H1 (cell line): ENCODE measurements at regions not wholly inside any gene's neighbourhood (a gene's known extent, or its start where the extent isn't known, plus 50 kb on each side); places are given as distances from the start of the nearest gene placed in this dataset.

Experiments
- CTCF ChIA-PET: fragments of 300-600 bp; sonication (Branson Sonifier 250); formaldehyde crosslinking; loops from one replicate; lab custom pipeline; 2021; ENCODE audit not compliant: partially characterized antibody; lab: Charles Lee
- POLR2A ChIA-PET: fragments of 300-600 bp; sonication (Branson Sonifier 250); formaldehyde crosslinking; loops from one replicate; lab custom pipeline; 2021; ENCODE audit warnings: inconsistent platforms; ENCODE audit not compliant: partially characterized antibody; lab: Charles Lee
- DNase-seq, 2 experiments: peaks; one replicate each; pipeline versions ENCODE4 v3.0.0 to v3.0.0-alpha.2; 2010 to 2022; ENCODE audit warnings: low spot score in 2 of 2, low read depth in 1 of 2, mixed read lengths in 1 of 2
- FAIRE-seq: peaks from 2 replicates; lab custom pipeline; 2011; peaks lifted over from hg19 to GRCh38; lab: Jason Lieb, UNC
- H2AFZ ChIP-seq: 2 replicates; pipeline ENCODE4 v1.8.1; 2012; ENCODE audit warnings: low read length, inconsistent platforms
- H2AK5ac ChIP-seq: 2 replicates; pipeline ENCODE4 v1.6.1; 2013; ENCODE audit warnings: low read depth, low read length
- H2BK120ac ChIP-seq: replicated peaks from 2 replicates; pipeline ENCODE3; 2013; ENCODE audit warnings: low read depth, low read length, inconsistent platforms
- H2BK12ac ChIP-seq: 2 replicates; pipeline ENCODE4 v1.6.1; 2013; ENCODE audit warnings: low read depth, low read length
- H2BK15ac ChIP-seq: 2 replicates; pipeline ENCODE4 v1.6.1; 2013; ENCODE audit warnings: low read length
- H2BK20ac ChIP-seq: 2 replicates; pipeline ENCODE4 v1.6.1; 2013; ENCODE audit warnings: low read length
- H2BK5ac ChIP-seq: 2 replicates; pipeline ENCODE4 v1.6.1; 2013; ENCODE audit warnings: low read depth, low read length
- H3K14ac ChIP-seq: 2 replicates; pipeline ENCODE4 v1.6.1; 2013; ENCODE audit warnings: inconsistent platforms; ENCODE audit not compliant: insufficient read length
- H3K18ac ChIP-seq: 2 replicates; pipeline ENCODE4 v1.6.1; 2013; ENCODE audit warnings: low read length; ENCODE audit errors: extremely low read depth
- H3K23ac ChIP-seq: 2 replicates; pipeline ENCODE4 v1.6.1; 2013; ENCODE audit warnings: inconsistent platforms; ENCODE audit not compliant: insufficient read length
- H3K23me2 ChIP-seq: 2 replicates; pipeline ENCODE4 v1.6.1; 2013; ENCODE audit warnings: low read depth, low read length
- H3K27ac ChIP-seq: 2 replicates; pipeline ENCODE4 v1.6.1; 2011; ENCODE audit warnings: low read depth, low read length, inconsistent platforms
- H3K27me3 ChIP-seq, 4 experiments: replicated peaks in 1 of 4; 1 replicate in 1 of 4; 2 replicates in 3 of 4; pipeline versions ENCODE4 v1.6.1 to v1.8.1; 2011 to 2013; ENCODE audit warnings: low read length in 3 of 4, mild to moderate bottlenecking in 3 of 4, inconsistent platforms in 2 of 4, mixed read lengths in 2 of 4, moderate library complexity in 1 of 4; ENCODE audit not compliant: control insufficient read depth in 3 of 4, insufficient read depth in 3 of 4; ENCODE audit errors: extremely low read depth in 1 of 4
- H3K36me3 ChIP-seq, 4 experiments: 2 replicates each; pipeline versions ENCODE4 v1.6.1 to v1.8.1; 2011 to 2013; ENCODE audit warnings: mild to moderate bottlenecking in 4 of 4, low read length in 3 of 4, moderate library complexity in 2 of 4, control low read depth in 1 of 4, inconsistent platforms in 1 of 4; ENCODE audit not compliant: insufficient read depth in 4 of 4, control insufficient read depth in 2 of 4
- H3K4ac ChIP-seq: replicated peaks from 2 replicates; pipeline ENCODE3; 2013; ENCODE audit warnings: low read length, low read depth, mixed read lengths, inconsistent platforms; ENCODE audit not compliant: insufficient read length
- H3K4me1 ChIP-seq, 4 experiments: replicated peaks in 1 of 4; 1 replicate in 1 of 4; 2 replicates in 3 of 4; pipeline versions ENCODE4 v1.6.1 to v1.8.1; 2011 to 2013; ENCODE audit warnings: low read length in 3 of 4, inconsistent platforms in 2 of 4, mixed read lengths in 1 of 4; ENCODE audit not compliant: insufficient read depth in 4 of 4, control insufficient read depth in 3 of 4
- H3K4me2 ChIP-seq, 2 experiments: 2 replicates each; pipeline versions ENCODE4 v1.6.1 to v1.8.1; 2011 to 2013; ENCODE audit warnings: low read depth in 2 of 2, low read length in 2 of 2, control low read depth in 1 of 2, inconsistent platforms in 1 of 2, mild to moderate bottlenecking in 1 of 2; ENCODE audit not compliant: insufficient read depth in 1 of 2
- H3K4me3 ChIP-seq, 4 experiments: fragments of 200-600, 300-600 bp in 1 of 4; sonication (generic), shearing (Covaris generic), sonication (Bioruptor Twin) in 1 of 4; 2 replicates each; pipeline versions ENCODE4 v1.5.1 to v1.8.1; 2011 to 2016; ENCODE audit warnings: low read length in 4 of 4, low read depth in 3 of 4, control low read depth in 2 of 4, inconsistent platforms in 2 of 4, mild to moderate bottlenecking in 2 of 4, mixed read lengths in 1 of 4, moderate library complexity in 1 of 4; ENCODE audit not compliant: insufficient read depth in 2 of 4; ENCODE audit errors: extremely low read depth in 1 of 4
- H3K56ac ChIP-seq: replicated peaks from 2 replicates; pipeline ENCODE3; 2013; ENCODE audit warnings: low read depth, mild to moderate bottlenecking, mixed read lengths, low read length, inconsistent platforms; ENCODE audit not compliant: insufficient read length
- H3K79me1 ChIP-seq: 2 replicates; pipeline ENCODE4 v1.6.1; 2013; ENCODE audit warnings: low read depth, low read length, control low read depth
- H3K79me2 ChIP-seq, 2 experiments: 2 replicates each; pipeline versions ENCODE4 v1.6.1 to v1.8.1; 2012 to 2013; ENCODE audit warnings: low read length in 2 of 2, mild to moderate bottlenecking in 2 of 2, inconsistent platforms in 1 of 2; ENCODE audit not compliant: insufficient read depth in 2 of 2, control insufficient read depth in 1 of 2
- H3K9ac ChIP-seq, 4 experiments: replicated peaks in 1 of 4; 1 replicate in 1 of 4; 2 replicates in 3 of 4; pipeline versions ENCODE4 v1.6.1 to v1.8.1; 2011 to 2013; ENCODE audit warnings: low read depth in 3 of 4, low read length in 3 of 4, control low read depth in 2 of 4, mild to moderate bottlenecking in 2 of 4, moderate library complexity in 2 of 4, inconsistent platforms in 1 of 4; ENCODE audit errors: extremely low read depth in 1 of 4
- H3K9me3 ChIP-seq, 2 experiments: 2 replicates each; pipeline versions ENCODE4 v1.6.1 to v1.8.1; 2012 to 2013; ENCODE audit warnings: mild to moderate bottlenecking in 2 of 2, moderate library complexity in 2 of 2, control low read depth in 1 of 2, inconsistent platforms in 1 of 2, low read depth in 1 of 2, low read length in 1 of 2, mixed read lengths in 1 of 2; ENCODE audit not compliant: insufficient read depth in 2 of 2
- H4K20me1 ChIP-seq, 2 experiments: replicated peaks in 1 of 2; 2 replicates each; pipeline versions ENCODE3 to v1.8.1; 2011 to 2013; ENCODE audit warnings: inconsistent platforms in 2 of 2, low read length in 2 of 2, mild to moderate bottlenecking in 1 of 2; ENCODE audit not compliant: insufficient read depth in 2 of 2, control insufficient read depth in 1 of 2
- H4K5ac ChIP-seq: 2 replicates; pipeline ENCODE4 v1.6.1; 2013; ENCODE audit warnings: low read length, low read depth, mixed read lengths, inconsistent platforms; ENCODE audit not compliant: insufficient read length
- H4K8ac ChIP-seq: 2 replicates; pipeline ENCODE4 v1.8.0; 2013; ENCODE audit warnings: mild to moderate bottlenecking, moderate library complexity, low read length, inconsistent platforms; ENCODE audit not compliant: insufficient read depth; ENCODE audit errors: extremely low read depth
- H4K91ac ChIP-seq: replicated peaks from 2 replicates; pipeline ENCODE3; 2013; ENCODE audit warnings: low read length, mixed read lengths, inconsistent platforms; ENCODE audit not compliant: insufficient read length
- SIX5 ChIP-seq: IDR thresholded peaks from 2 replicates; pipeline ENCODE4 v1.6.1; 2011; ENCODE audit warnings: mild to moderate bottlenecking, low read depth, low read length
- TCF12 ChIP-seq: IDR thresholded peaks from 2 replicates; pipeline ENCODE4 v1.6.1; 2011; ENCODE audit warnings: low read depth, mild to moderate bottlenecking, low read length
- WGBS, 2 experiments: shearing (Covaris generic) in 1 of 2; methylation state at CpG; one replicate each; pipeline versions ENCODE4 v1.1.6 to v1.1.7; 2013 to 2015; ENCODE audit warnings: low lambda C conversion rate in 2 of 2, mixed read lengths in 2 of 2, inconsistent platforms in 1 of 2, low coverage in 1 of 2, missing lambda C conversion rate in 1 of 2; ENCODE audit not compliant: insufficient replicate concordance in 2 of 2, insufficient coverage in 1 of 2, insufficient read length in 1 of 2; ENCODE audit errors: extremely low coverage in 1 of 2, missing lambda C conversion rate in 1 of 2; 5-methylcytosine and 5-hydroxymethylcytosine counted together
- TF ChIP-seq, protein P1 (sequence below): IDR thresholded peaks from 2 replicates; pipeline ENCODE4 v1.6.1; 2011; ENCODE audit warnings: low read depth, mild to moderate bottlenecking, low read length; ENCODE audit not compliant: insufficient read depth

DNA sequence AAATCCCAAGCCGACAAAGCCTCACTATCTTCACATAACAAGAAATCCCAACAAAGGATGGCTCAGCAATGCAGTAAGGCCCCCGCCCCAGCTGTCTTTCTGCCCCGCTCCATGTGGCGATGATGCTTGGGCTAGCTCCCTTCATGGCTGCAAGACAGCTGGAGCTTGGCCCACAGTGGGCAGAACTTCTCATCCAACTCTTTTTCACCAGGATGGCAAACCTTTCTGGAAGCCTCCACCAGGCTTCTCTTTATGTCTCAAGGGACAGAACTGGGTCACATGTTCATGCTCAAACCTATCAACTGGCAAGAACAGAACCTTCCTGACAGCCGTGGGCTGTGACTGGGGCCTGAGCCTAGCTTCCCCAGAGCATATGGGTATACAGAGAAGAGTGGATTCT lies 260.5 kb upstream of the MKLN1 start:
- no peak overlapping the region for H2BK5ac ChIP-seq
- H3K23me2 ChIP-seq, result no peaks in the 10 kb centered on the region
- no peak overlapping the region for H3K56ac ChIP-seq
- H3K4me3 ChIP-seq, result no peak overlapping the region
- H3K18ac ChIP-seq, result no peak overlapping the region; the same call in 1 of the 2 replicates
- WGBS, 2 experiments, result 81% methylated on average over 5 of the region's 5 CpGs; no CpG with 5 or more reads in 1 of the 2 experiments
- H3K4me2 ChIP-seq, result no peak overlapping the region
- no peak overlapping the region for H2BK20ac ChIP-seq
- H2BK120ac ChIP-seq, result no peak overlapping the region
- H3K36me3 ChIP-seq, result no peaks in the 10 kb centered on the region; a peak in 1 of 8 replicates
- ChIA-PET POLR2A (interaction anchor here (1.8 kb wide), 1 partner anchor 42 kb away, joined by 5 read pairs; no protein-coding TSS in a partner anchor), CTCF (interaction anchor here (0.5 to 3.5 kb wide), 8 partner anchors 12 to 236 kb away, joined by 3 to 33 read pairs (median 3); no protein-coding TSS in a partner anchor)
- no peak overlapping the region for H2BK15ac ChIP-seq
- no peak overlapping the region for H3K9ac ChIP-seq
- H3K79me1 ChIP-seq, result no peaks in the 10 kb centered on the region
- H3K27ac ChIP-seq, result no peak overlapping the region
- TF ChIP-seq SIX5, result no peak
- no peak for TF ChIP-seq TCF12
- TF ChIP-seq, protein P1, sequence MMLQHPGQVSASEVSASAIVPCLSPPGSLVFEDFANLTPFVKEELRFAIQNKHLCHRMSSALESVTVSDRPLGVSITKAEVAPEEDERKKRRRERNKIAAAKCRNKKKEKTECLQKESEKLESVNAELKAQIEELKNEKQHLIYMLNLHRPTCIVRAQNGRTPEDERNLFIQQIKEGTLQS, result no peak
- no peak overlapping the region for H2BK12ac ChIP-seq
- no peaks in the 10 kb centered on the region for H3K9me3 ChIP-seq
- H3K27me3 ChIP-seq, result no peaks in the 10 kb centered on the region
- no peaks in the 10 kb centered on the region for H4K20me1 ChIP-seq
- H3K4me1 ChIP-seq, result peaks cover 0 to 3% (median 0%) of the 10 kb centered on the region in 4 experiments; a peak in 1 of 7 replicates
- H4K8ac ChIP-seq, result no peak overlapping the region
- no peak overlapping the region for H2AFZ ChIP-seq
- FAIRE-seq (no peak), DNase-seq (no peak)
- H3K23ac ChIP-seq, result no peak overlapping the region
- no peak overlapping the region for H3K4ac ChIP-seq
- no peak overlapping the region for H4K5ac ChIP-seq
- H4K91ac ChIP-seq, result no peak overlapping the region
- peaks cover 0 to 25% of the 10 kb centered on the region in 2 experiments; a peak in 2 of 4 replicates for H3K79me2 ChIP-seq
- H3K14ac ChIP-seq, result no peak overlapping the region
- no peak overlapping the region for H2AK5ac ChIP-seq
